ENCODE measurements at regions not wholly inside any gene's neighbourhood (a gene's known extent, or its start where the extent isn't known, plus 50 kb on each side); places are given as distances from the start of the nearest gene placed in this dataset.

DNA sequence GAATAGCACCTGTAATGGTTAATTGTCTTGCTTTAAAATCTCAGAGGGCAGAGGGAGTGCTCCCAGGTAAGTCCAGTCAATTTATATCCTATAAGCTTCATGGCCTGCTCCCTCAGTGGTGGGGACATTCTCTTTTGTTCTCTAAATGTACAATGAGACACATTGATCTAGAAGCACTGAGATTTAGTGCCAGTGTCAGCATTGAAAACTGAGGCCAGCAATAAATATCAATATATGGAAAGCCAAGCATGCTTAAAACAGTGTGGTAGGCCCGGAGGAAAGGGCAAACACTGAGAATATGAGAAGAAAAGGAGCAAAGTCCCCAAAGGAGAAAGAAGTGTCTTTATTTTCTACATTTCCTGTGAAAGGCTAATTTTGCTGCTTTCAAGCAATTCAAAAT is 68.4 kb upstream of the CCN2 start:
- TF ChIP-seq POLR2A (IDR thresholded peaks at IDR 0.05; ENCODE audit: low read length) (no peak), GATA1 (IDR thresholded peaks at IDR 0.05; ENCODE audit: low read depth, low read length) (no peak)

Measured in erythroblast (primary cell).